GM12873 (cell line): ENCODE measurements at regions not wholly inside any gene's neighbourhood (a gene's known extent, or its start where the extent isn't known, plus 50 kb on each side); places are given as distances from the start of the nearest gene placed in this dataset.

Source experiments
- TF ChIP-seq, protein P1 (sequence below): IDR thresholded peaks from 2 replicates; pipeline ENCODE4 v1.5.1; 2012; ENCODE audit warnings: low read depth, mild to moderate bottlenecking, moderate library complexity, low read length, control low read depth; ENCODE audit not compliant: insufficient read depth; ENCODE audit errors: missing control alignments

DNA sequence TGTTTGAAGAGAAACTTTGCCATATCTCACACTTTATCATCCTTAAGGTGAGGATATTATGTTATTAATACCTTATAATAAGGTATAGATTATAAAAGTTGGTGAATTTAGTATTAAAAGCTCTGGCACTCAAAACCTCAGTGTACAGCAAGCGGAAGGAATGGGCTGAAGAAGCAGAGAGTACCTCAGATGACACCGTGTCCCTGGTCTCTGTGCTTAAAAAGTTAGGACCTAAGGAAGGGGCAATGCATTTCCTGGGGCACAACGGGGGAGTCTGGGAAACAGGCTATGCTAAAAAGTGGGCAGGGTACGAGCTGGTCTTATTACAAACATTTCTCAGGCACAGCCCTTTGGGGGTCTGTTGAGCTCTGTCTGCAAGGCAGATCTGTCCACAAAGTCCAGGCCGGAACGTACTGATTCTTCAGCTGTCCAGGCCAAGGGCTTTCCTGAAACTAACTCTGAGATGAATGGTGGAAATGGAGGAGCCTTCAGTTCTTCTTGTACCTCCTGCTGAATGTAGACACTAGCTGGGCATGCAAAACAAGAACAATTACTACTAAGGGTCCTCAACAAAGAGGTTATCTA, 202.7 kb downstream of the POM121L12 start:
- TF ChIP-seq, protein P1, sequence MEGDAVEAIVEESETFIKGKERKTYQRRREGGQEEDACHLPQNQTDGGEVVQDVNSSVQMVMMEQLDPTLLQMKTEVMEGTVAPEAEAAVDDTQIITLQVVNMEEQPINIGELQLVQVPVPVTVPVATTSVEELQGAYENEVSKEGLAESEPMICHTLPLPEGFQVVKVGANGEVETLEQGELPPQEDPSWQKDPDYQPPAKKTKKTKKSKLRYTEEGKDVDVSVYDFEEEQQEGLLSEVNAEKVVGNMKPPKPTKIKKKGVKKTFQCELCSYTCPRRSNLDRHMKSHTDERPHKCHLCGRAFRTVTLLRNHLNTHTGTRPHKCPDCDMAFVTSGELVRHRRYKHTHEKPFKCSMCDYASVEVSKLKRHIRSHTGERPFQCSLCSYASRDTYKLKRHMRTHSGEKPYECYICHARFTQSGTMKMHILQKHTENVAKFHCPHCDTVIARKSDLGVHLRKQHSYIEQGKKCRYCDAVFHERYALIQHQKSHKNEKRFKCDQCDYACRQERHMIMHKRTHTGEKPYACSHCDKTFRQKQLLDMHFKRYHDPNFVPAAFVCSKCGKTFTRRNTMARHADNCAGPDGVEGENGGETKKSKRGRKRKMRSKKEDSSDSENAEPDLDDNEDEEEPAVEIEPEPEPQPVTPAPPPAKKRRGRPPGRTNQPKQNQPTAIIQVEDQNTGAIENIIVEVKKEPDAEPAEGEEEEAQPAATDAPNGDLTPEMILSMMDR = no peak

DNA sequence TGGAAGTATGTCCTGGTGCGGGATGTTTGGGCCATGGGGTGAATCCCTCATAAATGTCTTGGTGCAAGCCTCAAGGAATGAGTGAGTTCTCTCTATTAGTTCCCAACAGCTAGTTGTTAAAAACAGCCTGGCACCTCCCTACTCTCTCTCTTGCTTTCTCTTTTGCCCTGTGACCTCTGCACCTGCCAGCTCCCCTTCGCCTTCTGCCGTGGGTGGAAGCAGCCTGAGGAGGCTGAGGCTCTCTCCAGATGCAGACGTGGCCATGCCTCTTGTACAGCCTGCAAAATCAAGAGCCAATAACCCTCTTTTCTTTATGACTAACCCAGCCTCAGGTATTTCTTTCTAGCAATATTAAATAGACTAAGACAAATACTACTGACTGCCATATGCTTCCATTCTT, 210.3 kb downstream of the POM121L12 start:
- TF ChIP-seq, protein P1 = no peak

DNA sequence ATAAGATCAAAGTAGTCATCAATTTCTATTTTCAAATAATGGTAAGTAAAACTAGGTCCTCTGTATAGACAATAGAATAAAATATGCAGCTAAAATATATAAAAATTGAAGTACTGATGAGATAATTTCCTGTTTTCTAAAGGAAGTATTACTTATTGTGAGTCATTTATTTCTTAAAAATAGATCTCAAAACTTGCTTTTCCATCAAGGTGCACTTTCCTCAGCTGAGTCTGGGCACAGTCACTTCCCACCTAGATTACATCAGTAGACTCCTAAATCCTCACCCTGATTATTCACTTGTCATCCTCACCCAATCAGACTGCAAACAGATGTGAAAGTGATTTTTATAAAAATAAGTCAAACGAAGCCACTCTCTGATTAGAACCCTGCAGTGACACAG, 211.5 kb downstream of the POM121L12 start:
- TF ChIP-seq, protein P1 = no peak

DNA sequence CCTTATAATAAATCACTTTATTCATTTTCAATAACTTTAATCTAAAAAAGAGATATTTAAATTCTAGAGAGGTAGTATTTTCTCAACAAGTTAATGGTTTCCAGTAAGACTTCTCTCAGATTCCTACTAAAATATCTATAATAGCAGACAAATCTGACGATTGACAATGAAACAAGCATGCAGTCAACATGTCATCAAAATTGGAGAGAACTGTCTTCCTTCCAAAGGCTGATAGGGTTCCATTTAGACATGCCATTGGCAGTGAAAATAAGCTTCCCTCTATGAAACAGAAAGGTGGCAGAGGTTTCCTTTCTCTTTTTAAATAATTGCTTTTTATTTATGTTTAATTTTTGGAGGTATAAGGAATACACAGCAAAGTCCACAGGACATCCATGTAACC, 217.1 kb downstream of the POM121L12 start:
- TF ChIP-seq, protein P1 = no peak

DNA sequence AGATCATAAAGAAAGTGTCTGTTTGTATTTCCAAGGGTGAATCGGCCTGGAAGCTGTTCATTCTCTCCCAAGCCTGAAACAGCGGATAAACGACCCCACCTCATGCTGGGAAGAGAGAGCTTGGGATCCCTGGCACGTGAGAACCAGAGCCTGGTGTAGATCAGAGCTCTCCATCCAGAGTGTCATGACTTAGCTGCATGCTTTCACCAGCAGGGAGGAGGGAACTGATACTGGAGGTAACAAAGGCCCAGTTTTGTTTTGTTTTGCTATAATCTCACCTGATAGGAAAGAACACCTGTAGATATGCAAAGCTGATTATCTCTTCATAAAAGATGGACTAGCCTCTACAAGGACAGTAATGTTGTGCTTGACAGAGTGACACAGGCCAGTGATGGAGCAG, 236.6 kb downstream of the POM121L12 start:
- TF ChIP-seq, protein P1 = no peak

DNA sequence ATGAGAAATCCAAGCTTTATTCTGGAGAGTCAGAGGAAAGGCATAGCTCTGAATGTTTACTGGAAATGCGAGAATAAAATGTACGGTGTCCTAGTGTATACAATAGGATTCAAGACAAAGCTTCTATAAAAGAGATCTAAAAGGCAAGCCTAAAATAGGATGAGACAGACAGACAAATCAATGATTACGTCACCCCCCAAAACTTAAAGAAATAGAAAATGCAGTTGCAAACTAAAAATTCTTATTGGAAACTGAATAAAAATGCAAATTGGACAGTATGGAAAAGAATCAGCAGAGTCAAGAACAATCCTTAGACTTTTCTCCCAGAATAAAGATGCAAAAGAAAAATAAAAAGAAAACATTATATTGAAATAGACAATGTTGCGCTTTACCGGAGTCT, 245.9 kb downstream of the POM121L12 start:
- TF ChIP-seq, protein P1 = no peak

DNA sequence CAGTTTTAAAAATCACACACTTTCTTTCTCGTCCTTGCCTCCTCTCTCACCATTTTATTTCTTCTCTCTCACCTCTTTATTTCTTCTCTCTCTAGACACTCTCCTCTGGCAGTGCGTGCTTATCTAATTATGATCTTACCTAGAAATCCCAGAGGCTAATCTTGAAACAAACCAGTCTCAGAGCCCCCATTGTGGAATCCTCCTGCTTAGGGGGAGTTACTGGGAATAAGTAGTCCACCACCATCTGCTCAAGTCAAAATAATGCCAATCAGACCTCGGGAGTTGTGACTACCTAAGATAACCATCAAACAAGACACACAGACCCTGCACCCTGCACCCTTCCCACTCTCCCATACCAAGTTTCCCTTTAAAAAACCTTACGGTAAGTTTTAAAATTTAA, 256.9 kb downstream of the POM121L12 start:
- TF ChIP-seq, protein P1 = no peak
